Gastroesophageal sphincter (tissue), 4 donors: ENCODE measurements at regions not wholly inside any gene's neighbourhood (a gene's known extent, or its start where the extent isn't known, plus 50 kb on each side); places are given as distances from the start of the nearest gene placed in this dataset.

Experiments
- ATAC-seq: fragments of 150-250 bp; one replicate; pipeline ENCODE4 v1.9.1; 2016; ENCODE audit warnings: mild to moderate bottlenecking, moderate library complexity
- H3K27ac ChIP-seq, 4 donors: fragments of 200-600 bp; sonication (generic) in 3 of 4; 1 replicate in 3 of 4; 2 replicates in 1 of 4; pipeline ENCODE4 v1.5.1; 2016 to 2019
- H3K27me3 ChIP-seq: fragments of 200-600 bp; sonication (generic); one replicate; pipeline ENCODE4 v1.5.1; 2019
- H3K36me3 ChIP-seq, 2 donors: fragments of 200-600 bp; sonication (generic); one replicate each; pipeline ENCODE4 v1.5.1; 2019; ENCODE audit warnings: control low read depth in 1 of 2
- H3K4me1 ChIP-seq, 3 donors: fragments of 200-600 bp; sonication (generic); 1 replicate in 2 of 3; 2 replicates in 1 of 3; pipeline ENCODE4 v1.5.1; 2016 to 2019; ENCODE audit warnings: control low read depth in 2 of 3
- H3K4me3 ChIP-seq, 2 donors: fragments of 200-600 bp; sonication (generic); one replicate each; pipeline ENCODE4 v1.5.1; 2019; ENCODE audit warnings: mild to moderate bottlenecking in 1 of 2, moderate library complexity in 1 of 2
- H3K9me3 ChIP-seq, 3 donors: fragments of 200-600 bp; sonication (generic); one replicate each; pipeline ENCODE4 v1.5.1; 2017 to 2019; ENCODE audit warnings: control low read depth in 2 of 3
- EP300 ChIP-seq: sonication (generic); formaldehyde crosslinking; IDR thresholded peaks from one replicate; pipeline ENCODE4 v1.6.1; 2017; ENCODE audit warnings: antibody characterized with exemption, mild to moderate bottlenecking
- POLR2A ChIP-seq, 2 donors: fragments of 450-650 bp; IDR thresholded peaks; one replicate each; pipeline ENCODE4 v1.6.1; 2017; ENCODE audit warnings: antibody characterized with exemption in 2 of 2, mild to moderate bottlenecking in 2 of 2, moderate library complexity in 1 of 2
- POLR2AphosphoS5 ChIP-seq: sonication (generic); formaldehyde crosslinking; IDR thresholded peaks from one replicate; pipeline ENCODE4 v1.6.1; 2017; ENCODE audit warnings: antibody characterized with exemption
- WGBS, 2 donors: methylation state at CpG; one replicate each; pipeline ENCODE4 v1.1.5; 2018; ENCODE audit warnings: low coverage in 1 of 2; 5-methylcytosine and 5-hydroxymethylcytosine counted together
- TF ChIP-seq, protein P1 (sequence below), 4 experiments: fragments of 200-600 bp in 2 of 4; fragments of 450-650 bp in 2 of 4; sonication (generic) in 1 of 4; IDR thresholded peaks; one replicate each; pipeline ENCODE4 v1.5.1; 2017 to 2019; ENCODE audit warnings: antibody characterized with exemption in 4 of 4, mild to moderate bottlenecking in 2 of 4, moderate library complexity in 2 of 4

DNA sequence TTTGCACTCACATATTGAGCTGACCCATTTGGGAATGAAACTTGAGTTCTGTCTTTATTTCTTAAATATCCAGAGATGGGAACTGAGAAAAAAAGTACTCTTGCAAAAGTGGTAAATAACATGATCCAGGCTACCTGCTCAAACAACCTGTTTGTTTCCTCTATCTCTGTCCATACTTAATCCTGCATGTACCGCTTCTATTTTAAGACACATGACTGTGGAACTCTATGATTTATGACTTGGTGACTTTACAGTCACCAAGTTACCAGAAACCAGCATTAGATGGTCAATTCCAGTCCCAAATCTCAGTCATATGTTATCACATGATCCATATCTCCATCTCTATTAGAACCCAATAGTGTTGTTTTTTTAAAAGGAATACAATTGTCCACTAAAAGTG lies 606.7 kb downstream of the EPHA5 start:
- no peak for ATAC-seq
- no peak overlapping the region for H3K27ac ChIP-seq
- no peaks in the 10 kb centered on the region for H3K36me3 ChIP-seq
- H3K4me3 ChIP-seq: no peak overlapping the region
- no peaks in the 10 kb centered on the region for H3K27me3 ChIP-seq
- H3K4me1 ChIP-seq: no peaks in the 10 kb centered on the region
- no peaks in the 10 kb centered on the region for H3K9me3 ChIP-seq
- TF ChIP-seq POLR2A (IDR thresholded peaks at IDR 0.05): no peak
- TF ChIP-seq EP300: no peak
- TF ChIP-seq, protein P1, sequence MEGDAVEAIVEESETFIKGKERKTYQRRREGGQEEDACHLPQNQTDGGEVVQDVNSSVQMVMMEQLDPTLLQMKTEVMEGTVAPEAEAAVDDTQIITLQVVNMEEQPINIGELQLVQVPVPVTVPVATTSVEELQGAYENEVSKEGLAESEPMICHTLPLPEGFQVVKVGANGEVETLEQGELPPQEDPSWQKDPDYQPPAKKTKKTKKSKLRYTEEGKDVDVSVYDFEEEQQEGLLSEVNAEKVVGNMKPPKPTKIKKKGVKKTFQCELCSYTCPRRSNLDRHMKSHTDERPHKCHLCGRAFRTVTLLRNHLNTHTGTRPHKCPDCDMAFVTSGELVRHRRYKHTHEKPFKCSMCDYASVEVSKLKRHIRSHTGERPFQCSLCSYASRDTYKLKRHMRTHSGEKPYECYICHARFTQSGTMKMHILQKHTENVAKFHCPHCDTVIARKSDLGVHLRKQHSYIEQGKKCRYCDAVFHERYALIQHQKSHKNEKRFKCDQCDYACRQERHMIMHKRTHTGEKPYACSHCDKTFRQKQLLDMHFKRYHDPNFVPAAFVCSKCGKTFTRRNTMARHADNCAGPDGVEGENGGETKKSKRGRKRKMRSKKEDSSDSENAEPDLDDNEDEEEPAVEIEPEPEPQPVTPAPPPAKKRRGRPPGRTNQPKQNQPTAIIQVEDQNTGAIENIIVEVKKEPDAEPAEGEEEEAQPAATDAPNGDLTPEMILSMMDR (IDR thresholded peaks at IDR 0.05): no peak
- 89 to 100% methylated on average over 1 of the region's 1 CpG for WGBS, 2 donors

DNA sequence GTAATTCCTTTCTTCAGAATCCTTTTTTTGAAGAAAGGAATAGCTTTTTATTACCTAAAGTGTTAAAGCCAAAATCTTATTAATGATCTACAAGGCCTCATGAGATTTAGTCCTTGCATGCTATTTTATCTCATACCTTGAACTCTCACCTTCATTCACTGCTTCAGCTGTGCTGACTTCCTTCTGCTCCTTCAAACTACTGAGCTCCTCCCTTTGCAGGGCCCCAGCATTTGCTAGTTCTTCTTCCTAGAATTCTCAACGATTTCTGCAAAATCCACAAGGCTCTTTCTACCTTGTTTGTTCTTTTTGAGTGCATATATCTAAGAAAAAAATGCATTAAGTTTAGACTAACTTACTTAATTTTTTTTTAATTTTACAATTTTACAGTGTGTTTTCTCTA lies 619.5 kb downstream of the EPHA5 start:
- Histone ChIP-seq H3K36me3 (no peaks in the 10 kb centered on the region), H3K27ac (no peak overlapping the region), H3K4me1 (peaks cover 0 to 5% (median 0%) of the 10 kb centered on the region in 3 donors), H3K27me3 (no peaks in the 10 kb centered on the region), H3K4me3 (no peak overlapping the region), H3K9me3 (no peaks in the 10 kb centered on the region)
- TF ChIP-seq, protein P1 (IDR thresholded peaks at IDR 0.05): no peak
- TF ChIP-seq EP300 (no peak), POLR2AphosphoS5 (no peak), POLR2A (IDR thresholded peaks at IDR 0.05) (no peak)
- ATAC-seq: no peak
- 0% methylated on average over 1 of the region's 1 CpG for WGBS, 2 donors

- TF ChIP-seq, protein P1 (IDR thresholded peaks at IDR 0.05): no peak
- TF ChIP-seq EP300 (no peak), POLR2AphosphoS5 (no peak), POLR2A (IDR thresholded peaks at IDR 0.05) (no peak)
- Histone ChIP-seq H3K27me3 (no peaks in the 10 kb centered on the region), H3K27ac (no peak overlapping the region), H3K4me3 (no peak overlapping the region), H3K9me3 (no peaks in the 10 kb centered on the region), H3K4me1 (peaks cover 0 to 5% (median 0%) of the 10 kb centered on the region in 3 donors), H3K36me3 (no peaks in the 10 kb centered on the region)
- WGBS, 2 donors: 67 to 68% methylated on average over 4 of the region's 4 CpGs
- no peak for ATAC-seq
Measured at GRCh38 chr4:65046192-65047133, 623.8 kb downstream of the EPHA5 start.

DNA sequence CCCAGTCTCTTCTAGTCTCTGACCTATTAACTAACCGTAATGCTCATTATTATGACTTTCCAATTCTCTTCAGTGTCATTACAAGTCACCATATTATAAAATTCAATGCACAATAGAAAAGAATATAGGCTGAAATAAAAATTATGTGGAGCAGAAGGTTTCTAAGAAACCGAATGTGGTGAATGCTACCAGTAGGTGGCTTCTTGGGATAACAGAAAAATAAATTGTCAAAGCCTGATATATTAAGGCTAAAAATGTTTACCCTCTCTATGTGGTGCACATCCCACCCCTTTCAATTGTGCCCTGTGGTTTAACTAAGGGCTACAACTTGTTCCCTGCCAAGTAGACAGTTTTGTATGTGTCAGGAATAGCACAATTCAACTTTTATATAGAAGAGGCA lies 624.6 kb upstream of the TECRL start:
- no peaks in the 10 kb centered on the region for H3K4me1 ChIP-seq
- 64 to 73% methylated on average over 2 of the region's 2 CpGs for WGBS, 2 donors
- ATAC-seq: no peak

More for the DNA sequence above, 624.6 kb upstream of the TECRL start:
- TF ChIP-seq POLR2AphosphoS5 (no peak), POLR2A (IDR thresholded peaks at IDR 0.05) (no peak), EP300 (no peak)
- TF ChIP-seq, protein P1 (IDR thresholded peaks at IDR 0.05): no peak
- Histone ChIP-seq H3K36me3 (no peaks in the 10 kb centered on the region), H3K27ac (no peak overlapping the region), H3K4me3 (no peak overlapping the region), H3K27me3 (no peaks in the 10 kb centered on the region), H3K9me3 (no peaks in the 10 kb centered on the region)
